Activated CD8-positive, alpha-beta memory T cell treated with anti-CD3 and anti-CD28 coated beads, Interleukin-2, amount 50 U/mL, for 48 hours (primary cell): ENCODE measurements at regions not wholly inside any gene's neighbourhood (a gene's known extent, or its start where the extent isn't known, plus 50 kb on each side); places are given as distances from the start of the nearest gene placed in this dataset.

Source experiments
- DNase-seq: peaks from one replicate; pipeline ENCODE4 v3.0.0-alpha.2; 2020

- DNase-seq = no peak
These were observed 481.5 kb downstream of the BCOR start for GRCh38 chrX:39616098-39616729.

GRCh38 chrX:39616731-39617130 lies 481.0 kb downstream of the BCOR start:
- no peak for DNase-seq

GRCh38 chrX:39618178-39618577 lies 479.6 kb downstream of the BCOR start:
- no peak for DNase-seq

GRCh38 chrX:39619182-39620009 lies 478.4 kb downstream of the BCOR start:
- DNase-seq = no peak

- DNase-seq = no peak
These were observed 473.6 kb downstream of the BCOR start for GRCh38 chrX:39624166-39624565.

GRCh38 chrX:39625810-39626209 lies 471.9 kb downstream of the BCOR start:
- no peak for DNase-seq

GRCh38 chrX:39626749-39627148 lies 471.0 kb downstream of the BCOR start:
- no peak for DNase-seq

GRCh38 chrX:39627257-39627656 lies 470.5 kb downstream of the BCOR start:
- DNase-seq = no peak

- no peak for DNase-seq
These were observed 468.8 kb downstream of the BCOR start for GRCh38 chrX:39629001-39629400.

GRCh38 chrX:39630344-39630743 lies 467.4 kb downstream of the BCOR start:
- no peak for DNase-seq

GRCh38 chrX:39631276-39632229 lies 466.2 kb downstream of the BCOR start:
- no peak for DNase-seq

- DNase-seq = no peak
These were observed 464.5 kb downstream of the BCOR start for GRCh38 chrX:39633293-39633692.

GRCh38 chrX:39636481-39636880 lies 461.3 kb downstream of the BCOR start:
- no peak for DNase-seq

GRCh38 chrX:39638526-39638925 lies 459.2 kb downstream of the BCOR start:
- no peak for DNase-seq

GRCh38 chrX:39639871-39640270 lies 457.9 kb downstream of the BCOR start:
- DNase-seq = no peak

GRCh38 chrX:39640866-39641265 lies 456.9 kb downstream of the BCOR start:
- no peak for DNase-seq

- no peak for DNase-seq
These were observed 455.7 kb downstream of the BCOR start for GRCh38 chrX:39642071-39642470.

GRCh38 chrX:39643550-39643949 lies 454.2 kb downstream of the BCOR start:
- no peak for DNase-seq

- no peak for DNase-seq
These were observed 452.4 kb downstream of the BCOR start for GRCh38 chrX:39645178-39645895.

GRCh38 chrX:39648548-39649254 lies 449.1 kb downstream of the BCOR start:
- DNase-seq = no peak

- no peak for DNase-seq
These were observed 446.9 kb downstream of the BCOR start for GRCh38 chrX:39650768-39651347.

- DNase-seq = peak; percentile 50
These were observed 445.4 kb downstream of the BCOR start for GRCh38 chrX:39652336-39652735.
